NCI-H2081 (cell line): ENCODE measurements at regions not wholly inside any gene's neighbourhood (a gene's known extent, or its start where the extent isn't known, plus 50 kb on each side); places are given as distances from the start of the nearest gene placed in this dataset.
A peak's percentile ranks its signal among the peaks of the same experiment; 100 is the strongest.

Experiments used
- DNase-seq, 2 experiments: peaks; one replicate each; lab custom pipeline; 2025; lab: John Stamatoyannopoulos, UW

- no peak for DNase-seq
Measured at GRCh38 chr1:177479600-177479999, 308.8 kb downstream of the BRINP2 start.

- DNase-seq, result no peak
Measured at GRCh38 chr1:177476676-177477075, 305.9 kb downstream of the BRINP2 start.

DNA sequence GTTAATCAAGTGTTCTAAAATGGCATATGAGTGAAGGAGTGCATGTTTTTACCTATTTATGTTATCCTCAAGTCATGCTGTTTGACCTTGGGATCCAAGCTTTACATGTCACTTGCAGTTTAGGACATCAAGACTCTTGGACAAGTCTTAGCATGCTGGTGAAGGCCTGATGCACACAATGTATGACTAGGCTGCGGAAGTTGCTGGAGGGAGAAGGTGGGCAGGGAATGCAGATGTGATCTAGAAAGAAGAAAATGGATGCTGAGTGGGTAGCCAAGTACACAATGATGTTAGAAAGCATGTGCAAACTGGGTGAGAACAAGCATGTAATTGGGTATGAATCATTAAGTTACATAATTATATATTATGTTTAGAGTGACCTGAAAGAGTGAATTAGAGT lies 301.8 kb downstream of the BRINP2 start:
- no peak for DNase-seq

DNA sequence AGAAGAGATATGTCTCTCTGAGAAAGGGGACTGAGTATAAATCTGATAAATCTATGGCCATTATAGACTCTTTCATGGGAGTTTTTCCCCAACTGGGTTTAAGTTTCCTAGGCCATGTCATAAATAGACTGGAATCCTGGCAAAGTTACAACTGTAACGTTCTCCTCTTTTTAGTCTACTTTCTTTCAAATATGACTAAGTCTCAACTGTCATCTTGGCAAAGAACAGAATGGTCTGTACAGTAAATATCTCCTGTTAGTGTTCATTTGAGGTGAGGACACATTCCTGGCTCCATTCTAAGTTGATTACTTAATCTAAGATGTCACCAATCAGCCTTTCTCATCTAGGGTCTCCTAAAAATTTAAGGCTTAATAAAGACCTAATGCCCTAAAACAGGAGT lies 300.5 kb downstream of the BRINP2 start:
- DNase-seq, result no peak

DNA sequence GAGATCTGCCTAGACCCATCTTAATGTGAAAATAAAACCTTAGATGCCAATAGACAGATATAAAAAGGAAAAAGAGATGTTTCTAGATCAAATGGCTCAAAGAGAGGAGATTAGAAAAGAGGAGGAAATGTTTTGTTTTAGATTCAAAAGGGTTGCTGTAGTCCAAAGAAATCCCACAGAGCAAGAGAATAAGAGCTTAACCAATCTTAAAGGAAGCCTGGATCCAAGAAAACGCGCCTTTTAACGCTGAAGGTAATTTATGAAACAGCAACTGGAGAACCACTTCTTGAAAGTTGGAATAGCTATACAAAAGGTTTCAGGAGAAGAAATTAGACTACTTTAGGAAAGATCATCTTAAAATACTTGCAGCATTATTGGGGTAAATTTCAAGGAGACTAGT lies 298.8 kb downstream of the BRINP2 start:
- no peak for DNase-seq

GRCh38 chr1:177466286-177466685 lies 295.5 kb downstream of the BRINP2 start:
- DNase-seq, result no peak

DNA sequence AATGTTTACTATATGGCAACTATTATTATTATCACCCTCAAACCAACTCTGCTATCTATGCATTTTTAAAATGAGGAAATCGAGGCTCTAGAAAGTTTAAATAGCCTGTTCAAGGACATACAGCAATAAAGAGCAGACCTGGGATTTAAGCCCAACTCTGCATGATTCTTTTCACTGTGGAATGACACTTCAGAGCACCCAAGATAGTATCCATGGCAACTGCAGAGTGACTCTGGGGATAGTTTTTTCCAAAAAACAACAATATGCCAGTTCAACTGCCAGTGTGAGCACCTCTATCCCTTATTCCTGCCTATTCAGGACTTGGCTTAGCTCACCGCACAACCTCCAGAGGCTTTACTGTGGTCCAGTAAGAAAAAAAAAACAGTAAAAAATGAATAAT lies 293.9 kb downstream of the BRINP2 start:
- DNase-seq, result no peak

DNA sequence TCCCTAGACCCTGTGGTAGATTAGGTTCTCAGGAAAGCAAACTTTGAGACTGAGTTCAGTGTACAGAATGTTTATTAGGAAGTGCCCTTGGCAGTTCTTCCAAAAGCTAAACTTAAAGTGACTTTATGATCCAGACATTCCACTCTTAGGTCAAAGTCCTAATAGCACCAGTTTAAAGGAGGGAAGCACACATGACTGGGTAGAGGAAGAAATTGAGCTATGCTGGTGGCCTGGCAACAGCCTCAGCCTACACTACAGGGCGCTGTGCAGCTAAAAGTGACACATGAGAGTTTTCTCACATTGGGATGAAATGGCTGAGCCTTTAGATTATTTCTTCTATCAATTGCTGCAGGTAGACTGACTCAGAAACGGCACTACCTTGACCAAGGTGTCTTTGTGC lies 280.4 kb downstream of the BRINP2 start:
- no peak for DNase-seq

- no peak for DNase-seq
Measured at GRCh38 chr1:177448652-177449357, 278.0 kb downstream of the BRINP2 start.

DNA sequence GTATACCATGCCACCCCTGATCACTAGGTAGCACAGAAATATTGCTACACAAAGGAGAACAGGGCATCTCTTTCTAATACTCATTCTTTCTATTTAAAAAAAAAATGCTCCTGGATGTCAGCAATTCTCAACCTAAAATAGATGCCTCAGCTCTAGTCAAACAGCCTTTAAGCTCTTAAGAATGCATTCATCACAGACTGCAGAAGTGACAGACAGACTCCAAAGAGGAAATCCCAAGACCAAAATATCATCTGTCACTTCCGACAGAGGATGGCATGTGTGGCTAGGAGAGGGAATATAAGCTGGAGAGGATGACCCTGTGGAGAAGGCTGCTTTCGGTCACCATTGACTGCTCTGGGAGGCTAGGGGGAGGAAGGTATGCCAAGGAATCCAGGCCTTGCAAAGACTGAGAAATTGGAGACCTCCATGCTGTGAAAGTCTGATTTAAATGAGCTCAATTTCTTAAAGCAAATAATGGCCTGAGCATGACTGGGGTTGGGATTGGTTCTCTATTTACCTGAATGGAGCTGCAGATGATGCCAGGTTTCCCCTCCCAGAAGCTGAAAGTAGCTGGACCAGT lies 277.4 kb downstream of the BRINP2 start:
- no peak for DNase-seq

DNA sequence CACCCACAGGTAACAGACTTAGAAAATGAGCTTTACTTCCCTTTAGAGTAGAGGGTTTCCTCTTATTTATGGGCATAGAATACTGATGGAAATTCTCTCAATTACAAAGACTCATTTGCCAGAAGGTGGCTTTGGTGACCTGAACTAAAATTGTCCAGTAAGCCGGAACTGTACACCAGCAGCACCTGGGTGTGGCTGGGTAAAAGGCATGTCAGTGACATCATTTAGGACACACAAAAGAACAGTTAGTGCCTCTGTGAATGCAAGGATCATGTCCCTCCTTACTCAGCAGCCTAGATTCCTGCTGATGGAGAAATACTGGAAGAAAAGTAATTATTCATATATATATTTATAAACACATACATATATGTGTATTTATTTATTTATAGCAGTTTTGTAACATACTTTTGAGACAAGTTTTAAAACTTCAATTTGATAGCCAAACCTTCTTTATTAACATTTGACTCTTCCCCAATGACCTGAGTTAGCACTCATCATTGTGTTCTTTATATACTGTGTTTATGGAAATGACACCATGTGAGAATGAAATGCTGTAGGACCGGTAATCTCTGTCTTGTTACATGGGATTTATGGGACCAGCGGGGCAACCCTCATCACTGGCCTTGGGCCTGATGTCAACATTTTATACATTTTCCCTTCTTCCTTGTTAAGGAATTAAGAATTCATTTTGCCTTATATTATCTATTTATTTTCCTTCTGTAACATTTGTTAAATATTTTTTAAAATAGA lies 274.4 kb downstream of the BRINP2 start:
- DNase-seq, result no peak

DNA sequence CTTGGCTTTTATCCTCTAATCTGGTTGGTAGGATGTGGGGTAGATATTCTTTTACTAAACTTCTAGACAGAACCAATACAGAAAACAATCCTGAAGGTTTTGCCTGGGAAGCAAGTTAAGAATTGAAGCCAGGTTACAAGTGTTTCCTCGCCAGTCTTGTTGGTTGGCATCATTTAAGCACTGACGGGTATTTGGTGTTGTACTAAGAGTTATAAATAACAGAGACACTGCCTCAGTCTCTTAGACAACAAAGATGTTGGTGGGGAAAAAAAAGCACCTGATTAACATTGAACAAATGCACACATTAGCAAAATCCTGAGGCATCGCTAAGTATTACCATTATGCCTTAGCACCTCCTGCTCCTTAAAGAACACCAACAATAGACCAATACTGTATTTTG lies 272.2 kb downstream of the BRINP2 start:
- no peak for DNase-seq

- DNase-seq, result peak; percentile 2 to 44
Measured at GRCh38 chr1:177442584-177442983, 271.8 kb downstream of the BRINP2 start.

GRCh38 chr1:177441281-177441680 lies 270.5 kb downstream of the BRINP2 start:
- no peak for DNase-seq

- no peak for DNase-seq
Measured at GRCh38 chr1:177440821-177441220, 270.1 kb downstream of the BRINP2 start.

GRCh38 chr1:177439301-177439700 lies 268.5 kb downstream of the BRINP2 start:
- no peak for DNase-seq

- DNase-seq, result no peak
Measured at GRCh38 chr1:177435364-177435763, 264.6 kb downstream of the BRINP2 start.

- no peak for DNase-seq
Measured at GRCh38 chr1:177432897-177433296, 262.1 kb downstream of the BRINP2 start.

DNA sequence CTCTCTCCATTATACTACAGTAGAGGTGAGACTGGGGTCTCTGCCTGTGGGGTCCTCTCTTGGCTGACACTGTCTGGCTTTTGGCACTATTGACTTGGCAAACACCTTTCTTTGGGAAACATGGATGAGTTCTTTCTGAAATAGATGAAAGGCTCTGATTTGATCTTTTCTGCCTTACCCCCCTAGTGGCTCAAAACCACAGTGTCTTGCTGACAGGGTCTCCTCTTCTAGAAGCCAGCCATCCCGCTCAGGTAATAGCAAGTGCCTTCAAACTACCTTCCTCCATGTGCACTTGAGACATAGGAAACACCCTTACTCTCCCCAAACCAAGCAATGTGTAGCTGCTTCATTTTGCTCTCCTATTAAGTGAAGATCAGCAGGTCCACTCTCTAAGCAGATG lies 260.4 kb downstream of the BRINP2 start:
- DNase-seq, result no peak

GRCh38 chr1:177429234-177429633 lies 258.5 kb downstream of the BRINP2 start:
- no peak for DNase-seq

DNA sequence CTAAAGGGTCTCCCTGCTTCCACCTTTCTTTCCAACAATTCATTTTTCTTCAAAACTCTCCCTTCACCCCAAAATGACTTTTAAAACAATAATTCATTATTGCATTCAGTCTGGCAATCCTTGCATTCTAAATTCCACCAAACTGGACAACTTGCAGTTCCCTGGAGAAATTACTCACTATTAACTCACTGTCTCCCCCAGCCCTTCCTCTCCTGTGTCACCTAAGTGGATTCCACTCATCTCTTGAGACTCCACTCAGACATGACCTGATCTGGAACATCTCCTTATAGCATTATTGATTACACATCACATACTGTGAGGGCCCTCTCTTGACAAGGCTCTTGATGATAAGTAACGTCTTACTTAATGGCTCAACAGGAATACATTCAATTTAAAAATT lies 257.1 kb downstream of the BRINP2 start:
- no peak for DNase-seq

DNA sequence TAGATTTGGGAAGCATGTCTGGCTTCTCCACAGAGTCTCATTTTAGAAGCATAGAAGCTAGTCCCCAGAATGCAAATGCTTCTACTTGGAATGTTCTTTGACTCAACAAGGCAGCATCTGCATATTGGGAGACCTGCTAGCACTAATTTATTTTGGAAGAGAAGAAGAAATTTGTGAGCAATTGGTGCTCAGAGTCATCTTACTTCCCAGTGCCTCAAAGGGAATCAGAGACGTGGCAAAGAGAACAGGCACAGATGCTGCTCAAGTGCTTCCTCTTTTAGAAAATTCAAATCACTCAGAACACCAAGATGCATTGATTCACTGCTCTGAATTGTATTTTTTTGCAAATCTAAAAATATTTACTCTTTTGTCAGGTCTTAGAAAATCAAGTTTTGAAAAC lies 255.7 kb downstream of the BRINP2 start:
- DNase-seq, result no peak

DNA sequence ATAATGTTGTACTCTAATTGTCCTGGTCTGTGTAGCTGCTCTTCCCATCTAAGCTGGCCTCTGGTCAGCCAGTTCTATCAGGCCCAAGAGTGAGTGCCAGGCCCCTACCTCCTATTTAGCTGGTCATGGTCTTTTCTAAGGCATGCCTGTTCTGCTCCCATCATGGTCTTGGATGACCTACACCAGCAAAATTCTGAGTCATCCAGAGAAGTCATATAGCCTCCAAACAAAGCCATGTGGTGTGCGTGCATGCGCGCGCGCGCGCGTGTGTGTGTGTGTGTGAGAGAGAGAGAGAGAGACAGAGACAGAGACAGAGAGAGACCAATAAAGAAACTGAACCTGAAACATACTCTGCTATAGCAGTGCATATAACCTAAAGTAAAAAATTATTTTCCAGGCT lies 254.4 kb downstream of the BRINP2 start:
- DNase-seq, result no peak
